ENCODE measurements at regions not wholly inside any gene's neighbourhood (a gene's known extent, or its start where the extent isn't known, plus 50 kb on each side); places are given as distances from the start of the nearest gene placed in this dataset.

- no peak for TF ChIP-seq CTCF (IDR thresholded peaks at IDR 0.05)
- TF ChIP-seq POLR2A (IDR thresholded peaks at IDR 0.05) = no peak
Measured at GRCh38 chr20:23255716-23256385, 94.7 kb upstream of the NXT1 start.

Measured in right lobe of liver (tissue), 4 donors.